Naive thymus-derived CD4-positive, alpha-beta T cell (primary cell): ENCODE measurements at regions not wholly inside any gene's neighbourhood (a gene's known extent, or its start where the extent isn't known, plus 50 kb on each side); places are given as distances from the start of the nearest gene placed in this dataset.
"Not testable (repeated sequence)": the region's sequence is repeated elsewhere in the genome, so short reads cannot be mapped to it uniquely, and the experiment has no call there.

Experiments used
- ATAC-seq: fragments of 150-1000 bp; cut with Tn5 transposase; 2 replicates; pipeline ENCODE4 v1.10.0; 2021; ENCODE audit warnings: mild to moderate bottlenecking, moderate library complexity
- CTCF ChIA-PET: fragments of 350-600 bp; sonication (Branson Sonifier 250); formaldehyde crosslinking; loops from one replicate; lab custom pipeline; 2021; ENCODE audit warnings: antibody characterized with exemption; lab: Charles Lee
- POLR2A ChIA-PET: fragments of 350-600 bp; sonication (Branson Sonifier 250); formaldehyde crosslinking; loops from one replicate; lab custom pipeline; 2021; ENCODE audit warnings: antibody characterized with exemption, inconsistent platforms; lab: Charles Lee
- DNase-seq, 9 donors: peaks; one replicate each; pipeline versions ENCODE4 v3.0.0 to v3.0.0-alpha.2; 2020 to 2022; ENCODE audit warnings: mixed read lengths in 1 of 9
- H3K27ac ChIP-seq: one replicate; pipeline ENCODE4 v1.7.0; 2013; ENCODE audit warnings: mild to moderate bottlenecking, low read depth, low read length, moderate library complexity
- H3K27me3 ChIP-seq, 2 donors: one replicate each; pipeline ENCODE4 v1.7.0; 2013; ENCODE audit warnings: low read length in 2 of 2, mild to moderate bottlenecking in 2 of 2, moderate library complexity in 2 of 2; ENCODE audit not compliant: control insufficient read depth in 2 of 2, insufficient read depth in 2 of 2
- H3K36me3 ChIP-seq, 3 experiments: 1 replicate in 2 of 3; 2 replicates in 1 of 3; pipeline ENCODE4 v1.7.0; 2013; ENCODE audit warnings: low read length in 3 of 3, mild to moderate bottlenecking in 3 of 3, moderate library complexity in 1 of 3; ENCODE audit not compliant: insufficient read depth in 3 of 3, control insufficient read depth in 2 of 3
- H3K4me1 ChIP-seq, 2 donors: one replicate each; pipeline ENCODE4 v1.7.0; 2013; ENCODE audit warnings: low read length in 2 of 2, mild to moderate bottlenecking in 2 of 2, moderate library complexity in 1 of 2; ENCODE audit not compliant: control insufficient read depth in 2 of 2, insufficient read depth in 2 of 2
- H3K4me3 ChIP-seq: 2 replicates; pipeline ENCODE4 v1.7.0; 2013; ENCODE audit warnings: mild to moderate bottlenecking, low read length
- H3K9me3 ChIP-seq, 3 experiments: 1 replicate in 2 of 3; 2 replicates in 1 of 3; pipeline ENCODE4 v1.7.0; 2013; ENCODE audit warnings: low read length in 3 of 3; ENCODE audit not compliant: control insufficient read depth in 2 of 3
- H3K27ac Mint-ChIP-seq, 9 donors: one replicate each; pipeline ENCODE4 v1.8.0; 2020 to 2022; ENCODE audit warnings: mixed read lengths in 9 of 9, mild to moderate bottlenecking in 8 of 9, moderate library complexity in 5 of 9, inconsistent platforms in 2 of 9
- H3K27me3 Mint-ChIP-seq, 5 donors: one replicate each; pipeline ENCODE4 v1.8.0; 2021 to 2022; ENCODE audit warnings: mixed read lengths in 5 of 5, mild to moderate bottlenecking in 1 of 5
- H3K36me3 Mint-ChIP-seq, 5 donors: one replicate each; pipeline ENCODE4 v1.8.0; 2020 to 2022; ENCODE audit warnings: mixed read lengths in 5 of 5, mild to moderate bottlenecking in 3 of 5, inconsistent platforms in 1 of 5
- H3K4me1 Mint-ChIP-seq, 7 donors: one replicate each; pipeline ENCODE4 v1.8.0; 2020 to 2022; ENCODE audit warnings: mixed read lengths in 7 of 7, mild to moderate bottlenecking in 3 of 7, inconsistent platforms in 1 of 7
- H3K4me3 Mint-ChIP-seq, 10 donors: one replicate each; pipeline ENCODE4 v1.8.0; 2020 to 2022; ENCODE audit warnings: mild to moderate bottlenecking in 10 of 10, mixed read lengths in 10 of 10, moderate library complexity in 6 of 10, inconsistent platforms in 2 of 10
- H3K9me3 Mint-ChIP-seq, 11 donors: one replicate each; pipeline ENCODE4 v1.8.0; 2020 to 2022; ENCODE audit warnings: mixed read lengths in 11 of 11, mild to moderate bottlenecking in 4 of 11, inconsistent platforms in 1 of 11, moderate library complexity in 1 of 11
- intact Hi-C, 2 donors: fragments of 100-400 bp; cut with micrococcal nuclease; formaldehyde crosslinking; loops; one replicate each; pipeline ENCODE4 v1.15.1; 2023

GRCh38 chr7:41565655-41566054 is 137.2 kb downstream of the INHBA start:
- Histone ChIP-seq H3K4me1 (no peaks in the 10 kb centered on the region), H3K9me3 (no peaks in the 10 kb centered on the region), H3K4me3 (no peak overlapping the region), H3K27ac (no peak overlapping the region), H3K27me3 (no peaks in the 10 kb centered on the region), H3K36me3 (no peaks in the 10 kb centered on the region)
- Mint-ChIP-seq H3K27ac (no peak overlapping the region), H3K36me3 (no peaks in the 10 kb centered on the region), H3K4me1 (no peaks in the 10 kb centered on the region), H3K9me3 (peaks cover 0 to 10% (median 2%) of the 10 kb centered on the region in 11 donors), H3K4me3 (no peak overlapping the region), H3K27me3 (no peaks in the 10 kb centered on the region)
- intact Hi-C loops: no loop called here
- no peak for DNase-seq
- POLR2A ChIA-PET: no interaction called here
- CTCF ChIA-PET: no interaction called here
- ATAC-seq: no peak

- ATAC-seq (no peak), DNase-seq (no peak)
- Histone ChIP-seq H3K27ac (no peak overlapping the region), H3K36me3 (no peaks in the 10 kb centered on the region), H3K27me3 (no peaks in the 10 kb centered on the region), H3K4me3 (no peak overlapping the region), H3K9me3 (no peaks in the 10 kb centered on the region), H3K4me1 (no peaks in the 10 kb centered on the region)
- intact Hi-C loops: no loop called here
- Mint-ChIP-seq H3K9me3 (peaks cover 0 to 22% (median 5%) of the 10 kb centered on the region in 11 donors), H3K27me3 (no peaks in the 10 kb centered on the region), H3K27ac (no peak overlapping the region), H3K36me3 (no peaks in the 10 kb centered on the region), H3K4me1 (no peaks in the 10 kb centered on the region), H3K4me3 (no peak overlapping the region)
- CTCF ChIA-PET: no interaction called here
- POLR2A ChIA-PET: no interaction called here
Measured at GRCh38 chr7:41559426-41559825, 143.5 kb downstream of the INHBA start.

DNA sequence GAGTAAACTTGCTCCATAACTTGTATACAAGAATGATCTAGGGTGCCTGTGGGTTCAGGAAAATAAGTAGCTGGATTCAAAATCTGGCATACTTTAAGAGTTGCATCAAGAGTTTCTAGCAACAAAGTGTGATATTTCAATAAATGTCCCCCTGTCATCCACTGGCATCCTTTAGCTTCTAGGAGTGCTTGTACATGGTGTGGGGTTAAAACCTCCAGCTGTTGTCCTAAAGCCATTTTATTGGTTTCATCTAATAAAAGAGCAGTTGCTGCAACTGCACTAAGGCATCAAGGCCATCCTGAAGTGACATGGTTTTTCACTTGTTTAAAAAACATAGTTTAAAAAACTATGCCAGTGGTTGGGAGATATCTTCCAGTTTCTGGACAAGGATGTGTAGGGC is 148.4 kb downstream of the INHBA start:
- no peaks in the 10 kb centered on the region for H3K36me3 Mint-ChIP-seq
- Histone ChIP-seq H3K9me3 (no peaks in the 10 kb centered on the region), H3K36me3 (no peaks in the 10 kb centered on the region), H3K27ac (no peak overlapping the region), H3K27me3 (no peaks in the 10 kb centered on the region), H3K4me3 (no peak overlapping the region), H3K4me1 (no peaks in the 10 kb centered on the region)
- CTCF ChIA-PET: no interaction called here
- no peak overlapping the region for H3K4me3 Mint-ChIP-seq
- POLR2A ChIA-PET: no interaction called here
- peaks cover 0 to 17% (median 8%) of the 10 kb centered on the region in 11 donors for H3K9me3 Mint-ChIP-seq
- no peaks in the 10 kb centered on the region for H3K4me1 Mint-ChIP-seq
- intact Hi-C loops: no loop called here
- no peak overlapping the region for H3K27ac Mint-ChIP-seq
- H3K27me3 Mint-ChIP-seq: no peaks in the 10 kb centered on the region
- ATAC-seq (no peak), DNase-seq (no peak)

GRCh38 chr7:41550046-41550445 is 152.8 kb downstream of the INHBA start:
- ATAC-seq, H3K27ac ChIP-seq, H3K4me1 ChIP-seq, H3K27me3 Mint-ChIP-seq, DNase-seq, POLR2A ChIA-PET, H3K4me1 Mint-ChIP-seq, H3K36me3 ChIP-seq, H3K4me3 ChIP-seq, H3K27me3 ChIP-seq, H3K27ac Mint-ChIP-seq, H3K9me3 ChIP-seq, H3K4me3 Mint-ChIP-seq, CTCF ChIA-PET, H3K36me3 Mint-ChIP-seq, intact Hi-C loops: not testable (repeated sequence)
- H3K9me3 Mint-ChIP-seq: peaks cover 0 to 12% (median 3%) of the 10 kb centered on the region in 11 donors

- POLR2A ChIA-PET: no interaction called here
- Mint-ChIP-seq H3K4me1 (no peaks in the 10 kb centered on the region), H3K27me3 (no peaks in the 10 kb centered on the region), H3K4me3 (no peak overlapping the region), H3K27ac (no peak overlapping the region), H3K9me3 (peaks cover 0 to 8% (median 0%) of the 10 kb centered on the region in 11 donors), H3K36me3 (no peaks in the 10 kb centered on the region)
- no peak overlapping the region for H3K4me3 ChIP-seq
- DNase-seq (no peak), ATAC-seq (no peak)
- CTCF ChIA-PET: no interaction called here
- no peak overlapping the region for H3K27ac ChIP-seq
- H3K27me3 ChIP-seq: no peaks in the 10 kb centered on the region
- intact Hi-C loops: no loop called here
- H3K36me3 ChIP-seq: no peaks in the 10 kb centered on the region
- H3K4me1 ChIP-seq: no peaks in the 10 kb centered on the region
- H3K9me3 ChIP-seq: no peaks in the 10 kb centered on the region
Measured at GRCh38 chr7:41544241-41544640, 158.6 kb downstream of the INHBA start.

- H3K36me3 Mint-ChIP-seq: no peaks in the 10 kb centered on the region
- no peaks in the 10 kb centered on the region for H3K27me3 Mint-ChIP-seq
- POLR2A ChIA-PET: no interaction called here
- CTCF ChIA-PET: no interaction called here
- no peaks in the 10 kb centered on the region for H3K4me1 Mint-ChIP-seq
- intact Hi-C loops: no loop called here
- peaks cover 0 to 8% (median 2%) of the 10 kb centered on the region in 11 donors for H3K9me3 Mint-ChIP-seq
- H3K27me3 ChIP-seq: no peaks in the 10 kb centered on the region
- DNase-seq (no peak), ATAC-seq (no peak)
- no peaks in the 10 kb centered on the region for H3K36me3 ChIP-seq
- H3K4me1 ChIP-seq: no peaks in the 10 kb centered on the region
- H3K9me3 ChIP-seq: no peaks in the 10 kb centered on the region
- H3K4me3 ChIP-seq: no peak overlapping the region
- no peak overlapping the region for H3K27ac Mint-ChIP-seq
- no peak overlapping the region for H3K27ac ChIP-seq
- no peak overlapping the region for H3K4me3 Mint-ChIP-seq
Measured at GRCh38 chr7:41540601-41541000, 162.3 kb downstream of the INHBA start.

GRCh38 chr7:41538810-41539724 is 163.8 kb downstream of the INHBA start:
- POLR2A ChIA-PET: no interaction called here
- Histone ChIP-seq H3K27ac (no peak overlapping the region), H3K27me3 (no peaks in the 10 kb centered on the region), H3K4me3 (no peak overlapping the region), H3K4me1 (no peaks in the 10 kb centered on the region), H3K9me3 (no peaks in the 10 kb centered on the region), H3K36me3 (no peaks in the 10 kb centered on the region)
- Mint-ChIP-seq H3K9me3 (peaks cover 0 to 8% (median 2%) of the 10 kb centered on the region in 11 donors), H3K27me3 (peaks cover 0 to 3% (median 0%) of the 10 kb centered on the region in 5 donors), H3K27ac (no peak overlapping the region), H3K36me3 (peaks cover 0 to 3% (median 0%) of the 10 kb centered on the region in 5 donors), H3K4me3 (no peak overlapping the region), H3K4me1 (no peaks in the 10 kb centered on the region)
- DNase-seq (no peak), ATAC-seq (no peak)
- CTCF ChIA-PET: no interaction called here
- intact Hi-C loops: no loop called here
